Amygdala (tissue), 56 donors: ENCODE measurements at regions not wholly inside any gene's neighbourhood (a gene's known extent, or its start where the extent isn't known, plus 50 kb on each side); places are given as distances from the start of the nearest gene placed in this dataset.
"Not testable (repeated sequence)": the region's sequence is repeated elsewhere in the genome, so short reads cannot be mapped to it uniquely, and the experiment has no call there.

Source experiments
- DNase-seq, 56 donors: peaks; one replicate each; lab custom pipeline; 2025; lab: John Stamatoyannopoulos, UW

- DNase-seq = no peak
Measured at GRCh38 chr6:4474810-4475209, 301.4 kb upstream of the CDYL start.

- no peak for DNase-seq
Measured at GRCh38 chr6:4472969-4473642, 303.1 kb upstream of the CDYL start.

GRCh38 chr6:4472222-4472621, 304.0 kb upstream of the CDYL start:
- no peak for DNase-seq

- not testable (repeated sequence) for DNase-seq
Measured at GRCh38 chr6:4471515-4471914, 304.7 kb upstream of the CDYL start.

GRCh38 chr6:4470698-4471210, 305.4 kb upstream of the CDYL start:
- no peak for DNase-seq

GRCh38 chr6:4466769-4467480, 309.3 kb upstream of the CDYL start:
- DNase-seq = peak in 2 of 56 donors; percentile 2 to 35

- peak in 3 of 56 donors; percentile 7 to 21 (median 13) for DNase-seq
Measured at GRCh38 chr6:4466261-4466660, 309.9 kb upstream of the CDYL start.

GRCh38 chr6:4464638-4465037, 311.6 kb upstream of the CDYL start:
- DNase-seq = no peak

GRCh38 chr6:4463236-4463635, 313.0 kb upstream of the CDYL start:
- no peak for DNase-seq

GRCh38 chr6:4460586-4461475, 315.4 kb upstream of the CDYL start:
- peak in 54 of 56 donors; percentile 12 to 86 (median 62) for DNase-seq

- DNase-seq = no peak
Measured at GRCh38 chr6:4459996-4460395, 316.2 kb upstream of the CDYL start.

- no peak for DNase-seq
Measured at GRCh38 chr6:4459032-4459431, 317.2 kb upstream of the CDYL start.

GRCh38 chr6:4451718-4452117, 316.3 kb upstream of the ECI2 start:
- DNase-seq = no peak

GRCh38 chr6:4451081-4451480, 315.7 kb upstream of the ECI2 start:
- no peak for DNase-seq

- no peak for DNase-seq
Measured at GRCh38 chr6:4450237-4450636, 314.9 kb upstream of the ECI2 start.

GRCh38 chr6:4449409-4449808, 314.0 kb upstream of the ECI2 start:
- DNase-seq = no peak

GRCh38 chr6:4448841-4449240, 313.5 kb upstream of the ECI2 start:
- DNase-seq = no peak

- no peak for DNase-seq
Measured at GRCh38 chr6:4447639-4448330, 312.4 kb upstream of the ECI2 start.

GRCh38 chr6:4446982-4447381, 311.6 kb upstream of the ECI2 start:
- no peak for DNase-seq

- no peak for DNase-seq
Measured at GRCh38 chr6:4441981-4442434, 306.6 kb upstream of the ECI2 start.
